ENCODE measurements at regions not wholly inside any gene's neighbourhood (a gene's known extent, or its start where the extent isn't known, plus 50 kb on each side); places are given as distances from the start of the nearest gene placed in this dataset.

- ChIA-PET POLR2A (no interaction called here), CTCF (no interaction called here)
- Histone ChIP-seq H3K27ac (ENCODE audit: extremely low read depth, low read depth, low read length) (no peak overlapping the region), H3K4me1 (ENCODE audit: control insufficient read depth, insufficient read depth, low read length) (no peaks in the 10 kb centered on the region), H3K36me3 (ENCODE audit: control insufficient read depth in 2 of 2, insufficient read depth in 1 of 2, low read length in 2 of 2) (no peaks in the 10 kb centered on the region), H3K9me3 (ENCODE audit: control insufficient read depth, insufficient read depth, low read depth, low read length) (no peaks in the 10 kb centered on the region), H3K4me3 (ENCODE audit: low read depth, low read length) (no peak overlapping the region)
- no peak for TF ChIP-seq ZXDB (tag by site-specific recombination; IDR thresholded peaks at IDR 0.05)
- no peak for TF ChIP-seq ZNF670 (tag by site-specific recombination; IDR thresholded peaks at IDR 0.05; ENCODE audit: low read depth)
- TF ChIP-seq ZNF426 (tag by site-specific recombination; IDR thresholded peaks at IDR 0.05) = no peak
- no peak for TF ChIP-seq ZNF174 (tag by site-specific recombination; IDR thresholded peaks at IDR 0.05)
- no peak for TF ChIP-seq ELK4 (IDR thresholded peaks at IDR 0.05; ENCODE audit: borderline replicate concordance, low read depth, low read length)
- TF ChIP-seq AEBP2 (tag by site-specific recombination; IDR thresholded peaks at IDR 0.05; ENCODE audit: borderline replicate concordance) = no peak
- no peak for TF ChIP-seq RBAK (tag by site-specific recombination; IDR thresholded peaks at IDR 0.05)
- TF ChIP-seq ZBTB44 (tag by site-specific recombination; IDR thresholded peaks at IDR 0.05) = no peak
Measured at GRCh38 chr6:1197309-1197708, 114.6 kb upstream of the FOXQ1 start.

- POLR2A ChIA-PET = no interaction called here
- Histone ChIP-seq H3K4me3 (ENCODE audit: low read depth, low read length) (no peak overlapping the region), H3K36me3 (ENCODE audit: control insufficient read depth in 2 of 2, insufficient read depth in 1 of 2, low read length in 2 of 2) (no peaks in the 10 kb centered on the region), H3K4me1 (ENCODE audit: control insufficient read depth, insufficient read depth, low read length) (peaks cover 3% of the 10 kb centered on the region; the same call in 1 of the 2 replicates), H3K9me3 (ENCODE audit: control insufficient read depth, insufficient read depth, low read depth, low read length) (no peaks in the 10 kb centered on the region), H3K27ac (ENCODE audit: extremely low read depth, low read depth, low read length) (no peak overlapping the region)
- CTCF ChIA-PET = interaction anchor here (0.7 to 1.2 kb wide), 2 partner anchors 36 to 279 kb away, joined by 3 read pairs; no protein-coding TSS in a partner anchor
- TF ChIP-seq TRIM28 (IDR thresholded peaks at IDR 0.05; ENCODE audit: borderline replicate concordance, low read length) = no peak
- TF ChIP-seq ZNF658 (tag by site-specific recombination; IDR thresholded peaks at IDR 0.05) = no peak
- no peak for TF ChIP-seq PBX3 (CRISPR knock-in tag; IDR thresholded peaks at IDR 0.05)
- no peak for TF ChIP-seq ZNF580 (tag by site-specific recombination; IDR thresholded peaks at IDR 0.05)
- TF ChIP-seq ZBTB26 (tag by site-specific recombination; optimal IDR thresholded peaks at IDR 0.05) = no peak
- no peak for TF ChIP-seq ZNF423 (tag by site-specific recombination; IDR thresholded peaks at IDR 0.05)
- TF ChIP-seq GFI1B (tag by site-specific recombination; IDR thresholded peaks at IDR 0.05) = no peak
- TF ChIP-seq ZNF148 (tag by site-specific recombination; IDR thresholded peaks at IDR 0.05; ENCODE audit: borderline replicate concordance) = no peak
- TF ChIP-seq ZNF266 (tag by site-specific recombination; IDR thresholded peaks at IDR 0.05; ENCODE audit: low read depth) = no peak
- TF ChIP-seq ZNF362 (tag by site-specific recombination; IDR thresholded peaks at IDR 0.05) = no peak
- no peak for TF ChIP-seq ZNF747 (tag by site-specific recombination; IDR thresholded peaks at IDR 0.05)
- no peak for TF ChIP-seq ZNF571 (tag by site-specific recombination; IDR thresholded peaks at IDR 0.05)
- no peak for TF ChIP-seq ZNF391 (tag by site-specific recombination; IDR thresholded peaks at IDR 0.05; ENCODE audit: borderline replicate concordance, low read depth)
- TF ChIP-seq ZNF302 (tag by site-specific recombination; IDR thresholded peaks at IDR 0.05; ENCODE audit: low read depth) = no peak
- no peak for TF ChIP-seq ZNF629 (tag by site-specific recombination; IDR thresholded peaks at IDR 0.05)
Measured at GRCh38 chr6:1191141-1191630, 120.7 kb upstream of the FOXQ1 start.
